ENCODE measurements at regions not wholly inside any gene's neighbourhood (a gene's known extent, or its start where the extent isn't known, plus 50 kb on each side); places are given as distances from the start of the nearest gene placed in this dataset.

- DNase-seq, result peak; percentile 39
Measured at GRCh38 chr12:24463375-24463774, 485.5 kb downstream of the BCAT1 start.

DNA sequence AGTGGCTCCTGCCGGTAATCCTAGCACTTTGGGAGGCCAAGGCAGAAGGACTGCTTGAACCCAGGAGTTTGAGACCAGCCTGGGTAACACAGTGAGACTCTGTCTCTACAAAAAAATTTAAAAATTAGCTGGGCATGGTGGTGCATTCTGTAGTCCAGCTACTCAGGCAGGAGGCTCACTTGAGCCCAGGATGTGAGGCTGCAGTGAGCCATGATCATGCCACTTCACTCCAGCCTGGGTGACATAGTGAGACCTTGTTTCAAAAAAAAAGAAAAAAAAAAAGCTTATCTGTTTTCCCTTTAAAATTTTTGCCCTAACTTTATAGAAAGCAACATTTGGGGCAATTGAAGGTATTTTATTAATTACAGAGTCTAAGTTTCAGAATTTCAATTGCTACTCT, 486.0 kb downstream of the BCAT1 start:
- DNase-seq, result no peak

DNA sequence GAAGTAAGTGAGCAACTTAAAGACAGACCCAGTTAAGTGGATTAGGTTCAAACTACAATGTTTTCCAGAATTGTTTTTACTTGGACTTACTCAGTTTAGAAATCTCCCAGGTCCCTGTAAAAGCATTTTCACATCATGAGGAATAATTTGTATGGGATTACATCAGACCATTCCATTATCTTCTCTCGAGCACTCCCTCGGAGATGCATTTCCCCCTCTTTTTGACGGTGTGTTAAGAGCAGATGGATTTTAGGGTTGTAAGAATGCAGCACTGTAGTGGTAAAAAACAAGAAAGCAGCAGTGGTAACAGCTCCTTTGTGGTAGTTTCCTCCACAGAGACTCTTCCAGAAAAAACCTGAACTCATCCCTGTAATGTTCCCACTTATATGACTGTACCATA, 488.4 kb downstream of the BCAT1 start:
- DNase-seq, result no peak

- no peak for DNase-seq
Measured at GRCh38 chr12:24460099-24460498, 488.8 kb downstream of the BCAT1 start.

GRCh38 chr12:24455811-24456210, 493.1 kb downstream of the BCAT1 start:
- no peak for DNase-seq

DNA sequence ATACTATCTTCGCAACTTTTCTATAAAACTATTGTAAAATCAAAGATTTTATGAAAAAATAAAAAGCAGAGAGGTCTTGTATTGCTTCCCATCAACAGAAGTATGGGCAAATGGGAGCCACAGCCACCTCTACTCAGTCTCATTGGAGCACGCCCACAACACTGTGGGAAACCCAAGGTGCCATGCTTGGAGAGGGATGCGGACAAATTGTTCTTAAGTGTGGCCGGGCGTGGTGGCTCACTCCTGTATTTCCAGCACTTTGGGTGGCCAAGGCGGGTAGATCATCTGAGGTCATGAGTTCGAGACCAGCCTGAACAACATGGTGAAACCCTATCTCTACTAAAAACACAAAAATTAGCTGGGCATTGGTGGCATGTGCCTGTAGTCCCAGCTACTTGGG, 498.2 kb upstream of the SOX5 start:
- no peak for DNase-seq

- DNase-seq, result no peak
Measured at GRCh38 chr12:24446287-24446686, 496.8 kb upstream of the SOX5 start.

DNA sequence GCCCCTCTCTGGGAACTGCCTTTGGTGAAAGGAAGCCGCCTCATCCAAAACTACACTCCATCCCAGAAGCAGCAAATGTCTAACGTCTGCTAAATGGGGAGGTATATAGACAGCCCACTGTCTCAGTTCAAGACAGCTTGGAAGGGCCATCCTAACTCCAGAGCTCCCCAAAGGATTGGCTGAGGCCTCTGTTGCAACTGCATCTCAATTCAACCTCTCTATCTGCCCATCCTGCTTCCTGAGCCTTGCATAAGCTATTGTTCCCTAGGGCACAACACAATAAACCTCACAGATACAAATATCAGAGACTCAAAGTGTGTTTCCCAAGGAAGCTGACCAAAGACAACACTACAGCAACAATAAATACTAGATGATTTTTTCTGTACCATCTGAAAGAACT, 495.2 kb upstream of the SOX5 start:
- no peak for DNase-seq

- DNase-seq, result no peak
Measured at GRCh38 chr12:24441458-24441857, 492.0 kb upstream of the SOX5 start.

DNA sequence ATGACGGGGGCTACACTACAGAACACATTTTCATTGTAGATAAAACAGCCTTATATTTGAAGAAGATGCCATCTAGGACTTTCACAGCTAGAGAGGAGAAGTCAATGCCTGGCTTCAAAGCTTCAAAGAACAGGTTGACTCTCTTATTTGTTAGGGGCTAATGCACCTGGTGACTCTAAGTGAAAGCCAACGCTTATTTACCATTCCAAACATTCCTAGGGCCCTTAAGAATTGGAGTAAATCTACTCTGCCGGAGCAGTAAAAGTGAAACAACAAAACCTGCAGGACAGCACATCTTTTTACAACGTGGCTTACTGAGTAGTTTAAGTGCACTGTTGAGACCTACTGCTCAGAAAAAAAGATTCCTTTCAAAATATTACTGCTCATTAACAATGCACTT, 487.2 kb upstream of the SOX5 start:
- DNase-seq, result no peak

GRCh38 chr12:24431872-24432271, 482.4 kb upstream of the SOX5 start:
- DNase-seq, result no peak

DNA sequence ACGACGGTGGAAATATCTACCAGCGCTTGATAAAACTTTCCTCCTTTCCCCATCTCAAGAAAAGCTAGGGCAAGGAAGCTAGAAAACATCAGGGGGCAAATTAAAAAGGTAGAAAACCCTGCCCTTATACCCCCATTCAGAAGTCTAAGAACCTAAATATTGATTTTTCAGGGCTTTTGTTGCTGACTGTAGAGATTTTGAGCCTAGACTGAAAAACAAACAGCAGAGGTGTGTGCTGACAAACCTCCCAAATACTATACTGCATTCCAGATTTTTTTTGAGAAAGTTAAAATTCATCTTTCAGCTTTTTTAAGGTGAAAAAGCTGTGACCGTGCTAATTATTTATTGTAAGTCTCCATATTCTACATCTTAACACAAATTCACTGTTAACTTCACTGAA, 478.3 kb upstream of the SOX5 start:
- DNase-seq, result no peak

DNA sequence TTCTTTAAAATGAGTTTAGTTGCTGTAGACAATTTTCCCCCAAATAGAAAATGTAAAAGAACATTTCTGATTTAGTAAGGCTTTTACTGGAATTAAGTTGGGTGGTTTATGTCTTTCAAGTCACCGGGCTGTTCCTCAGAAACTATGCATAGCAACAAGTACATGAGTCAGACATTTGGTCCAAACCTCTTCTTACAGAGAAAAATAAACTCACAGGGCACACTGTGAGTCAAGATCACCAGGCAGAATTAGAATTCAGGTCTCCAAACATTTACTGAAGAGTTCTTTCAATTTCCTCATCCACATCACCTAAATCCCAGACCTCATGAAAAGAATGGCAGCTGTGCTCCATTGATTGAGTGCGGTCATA, 476.1 kb upstream of the SOX5 start:
- DNase-seq, result no peak

DNA sequence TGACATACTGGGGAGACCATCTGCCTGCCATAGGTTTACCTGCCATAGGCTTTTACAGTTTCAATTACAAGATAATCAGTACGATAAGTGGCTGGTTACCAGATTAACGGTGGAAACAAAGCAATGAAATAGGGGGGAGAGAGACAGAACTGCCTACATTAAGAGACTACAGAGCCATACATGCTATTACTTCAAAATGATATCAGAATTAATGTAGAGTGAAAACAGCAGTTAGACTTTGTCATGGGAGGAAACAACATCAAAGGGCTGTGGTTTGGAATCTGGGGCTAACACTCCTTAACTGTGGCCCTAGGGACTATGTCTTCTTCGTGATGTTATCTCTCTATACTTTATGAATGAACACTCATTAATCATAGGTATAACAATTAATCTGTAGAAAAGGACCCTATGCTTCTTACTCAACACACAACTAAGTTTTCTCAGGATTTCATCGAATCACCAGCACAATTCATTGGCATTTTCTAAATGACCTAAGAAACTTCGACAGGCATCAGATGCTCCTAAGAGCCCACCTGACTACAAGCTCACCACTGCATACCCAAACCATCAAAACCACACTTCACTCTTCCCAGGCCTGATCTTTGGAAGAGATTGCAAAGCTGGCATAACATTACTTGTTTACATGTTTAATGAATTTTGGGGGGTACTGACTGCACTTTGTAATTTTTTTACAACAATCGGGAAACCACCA, 475.6 kb upstream of the SOX5 start:
- DNase-seq, result peak; percentile 8

DNA sequence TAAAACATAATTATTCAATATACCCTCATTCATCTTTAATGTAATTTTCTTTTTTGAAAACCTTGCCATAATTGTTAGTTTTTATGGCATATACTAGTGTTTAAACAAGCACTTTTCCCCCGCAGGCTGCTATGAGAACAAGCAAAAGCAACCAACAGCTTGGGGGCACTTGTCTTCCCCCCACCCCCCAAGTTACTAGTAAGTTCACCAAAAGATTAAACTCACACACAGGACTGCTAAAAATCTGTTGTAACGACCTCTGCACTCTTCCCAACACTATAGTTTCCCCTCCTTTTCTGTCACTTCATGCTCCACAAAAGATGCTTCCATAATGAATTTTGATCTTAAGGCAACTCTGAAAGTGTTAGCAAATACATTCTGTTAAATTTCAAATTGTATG, 474.9 kb upstream of the SOX5 start:
- no peak for DNase-seq

DNA sequence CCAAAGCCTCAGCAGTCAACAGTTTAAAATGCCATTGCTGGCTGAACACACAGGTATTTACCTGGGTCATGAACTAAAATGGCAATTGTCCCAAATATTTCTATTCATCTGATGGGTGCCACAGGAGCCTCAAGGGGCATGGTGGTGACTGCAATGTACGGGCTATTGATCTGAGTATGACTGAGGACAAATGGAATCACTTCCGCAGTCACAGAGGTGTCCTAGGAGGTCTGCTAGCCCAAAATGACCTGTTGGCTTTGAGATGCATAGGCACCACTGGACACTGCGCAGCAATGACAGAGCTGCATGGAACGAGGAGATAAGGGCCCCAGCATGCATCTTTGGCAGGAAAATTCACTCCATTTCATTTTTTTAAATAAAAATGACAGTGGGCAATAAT, 474.1 kb upstream of the SOX5 start:
- DNase-seq, result no peak

- DNase-seq, result no peak
Measured at GRCh38 chr12:24421759-24422158, 472.3 kb upstream of the SOX5 start.

DNA sequence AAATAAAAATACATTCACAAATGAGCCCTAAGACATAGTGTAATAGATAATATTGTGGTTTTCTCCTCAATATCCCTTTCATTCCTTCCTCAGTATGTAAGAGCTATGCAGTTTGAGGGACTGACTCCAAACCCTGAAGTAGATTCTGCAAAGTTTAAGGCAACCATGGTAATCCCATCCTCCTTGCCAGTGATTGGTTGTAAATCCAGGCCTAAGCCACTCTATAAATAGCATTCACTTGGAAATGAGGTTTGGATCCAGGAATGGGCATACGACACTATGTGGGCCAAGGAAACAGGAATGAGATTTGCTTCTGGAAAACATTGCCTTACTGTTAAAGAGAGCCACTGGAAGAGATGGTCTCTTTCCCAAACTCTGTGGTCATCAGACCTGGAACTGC, 468.7 kb upstream of the SOX5 start:
- DNase-seq, result no peak

GRCh38 chr12:24416423-24417109, 467.1 kb upstream of the SOX5 start:
- no peak for DNase-seq

DNA sequence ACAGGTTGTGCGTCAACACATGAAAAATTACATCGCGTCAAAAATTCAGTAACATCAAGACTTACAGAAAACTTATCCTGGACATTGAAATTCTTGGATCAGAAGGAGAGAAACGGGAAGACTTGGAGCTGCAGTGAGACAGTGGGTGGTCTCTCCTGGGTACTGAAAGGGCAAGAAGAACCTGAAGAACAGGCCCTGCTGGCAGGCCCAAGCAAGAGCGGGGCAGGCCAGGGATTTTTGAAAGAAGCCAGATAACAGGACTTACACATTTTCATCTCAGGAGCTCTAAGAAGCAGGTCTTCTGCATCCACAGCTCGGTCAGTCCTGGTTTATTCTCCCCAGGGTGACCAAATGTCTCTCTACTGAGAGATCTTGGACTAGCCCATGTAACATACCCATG, 466.5 kb upstream of the SOX5 start:
- no peak for DNase-seq

GRCh38 chr12:24414480-24414879, 465.0 kb upstream of the SOX5 start:
- DNase-seq, result no peak

- no peak for DNase-seq
Measured at GRCh38 chr12:24411948-24412347, 462.5 kb upstream of the SOX5 start.

- DNase-seq, result no peak
Measured at GRCh38 chr12:24409868-24410267, 460.4 kb upstream of the SOX5 start.

GRCh38 chr12:24408305-24408704, 458.8 kb upstream of the SOX5 start:
- no peak for DNase-seq

- DNase-seq, result no peak
Measured at GRCh38 chr12:24407884-24408283, 458.4 kb upstream of the SOX5 start.

All from hematopoietic multipotent progenitor cell treated with erythropoietin and hydrocortisone succinate and interleukin-3 and kit ligand, for 4 days (in vitro differentiated cells).